Smooth muscle cell (in vitro differentiated cells): ENCODE measurements at regions not wholly inside any gene's neighbourhood (a gene's known extent, or its start where the extent isn't known, plus 50 kb on each side); places are given as distances from the start of the nearest gene placed in this dataset.
A peak's percentile ranks its signal among the peaks of the same experiment; 100 is the strongest.

Experiments used
- DNase-seq: peaks from one replicate; lab custom pipeline; 2025; ENCODE audit not compliant: unreplicated experiment; lab: John Stamatoyannopoulos, UW
- H2AFZ ChIP-seq: fragments of 200-600 bp; sonication (generic); 2 replicates; pipeline ENCODE4 v1.6.0; 2016; ENCODE audit warnings: antibody characterized with exemption, low read depth, mild to moderate bottlenecking
- H3F3A ChIP-seq: fragments of 200-600 bp; sonication (generic); 2 replicates; pipeline ENCODE4 v1.6.0; 2017; ENCODE audit warnings: antibody characterized with exemption, low read depth
- H3K27ac ChIP-seq: fragments of 200-600 bp; sonication (generic); 2 replicates; pipeline ENCODE4 v1.5.1; 2016; ENCODE audit warnings: low read depth, mild to moderate bottlenecking
- H3K27me3 ChIP-seq: fragments of 200-600 bp; sonication (generic); 2 replicates; pipeline ENCODE4 v1.6.1; 2016; ENCODE audit warnings: low read depth, mild to moderate bottlenecking
- H3K36me3 ChIP-seq: fragments of 200-600 bp; sonication (generic); 2 replicates; pipeline ENCODE4 v1.5.1; 2016; ENCODE audit warnings: low read depth
- H3K4me1 ChIP-seq: fragments of 200-600 bp; sonication (generic); 2 replicates; pipeline ENCODE4 v1.5.1; 2016; ENCODE audit warnings: low read depth
- H3K4me2 ChIP-seq: fragments of 200-600 bp; sonication (generic); 2 replicates; pipeline ENCODE4 v1.6.0; 2016; ENCODE audit warnings: mild to moderate bottlenecking
- H3K4me3 ChIP-seq: fragments of 200-600 bp; sonication (generic); 2 replicates; pipeline ENCODE4 v1.5.1; 2016; ENCODE audit warnings: mild to moderate bottlenecking
- H3K79me2 ChIP-seq: fragments of 200-600 bp; sonication (generic); 2 replicates; pipeline ENCODE4 v1.6.0; 2016; ENCODE audit warnings: low read depth, mild to moderate bottlenecking
- H3K9ac ChIP-seq: fragments of 200-600 bp; sonication (generic); 2 replicates; pipeline ENCODE4 v1.6.0; 2016; ENCODE audit warnings: low read depth
- H3K9me3 ChIP-seq: fragments of 200-600 bp; sonication (generic); replicated peaks from 2 replicates; pipeline ENCODE4 v1.5.1; 2016; ENCODE audit warnings: low read depth
- H4K20me1 ChIP-seq: fragments of 200-600 bp; sonication (generic); 2 replicates; pipeline ENCODE4 v1.6.0; 2016; ENCODE audit warnings: low read depth
- WGBS: methylation state at CpG from one replicate; pipeline ENCODE4 v1.1.7; 2016; ENCODE audit warnings: low lambda C conversion rate; 5-methylcytosine and 5-hydroxymethylcytosine counted together
- TF ChIP-seq, protein P1 (sequence below): fragments of 200-600 bp; sonication (generic); IDR thresholded peaks from 2 replicates; pipeline ENCODE4 v1.5.1; 2017; ENCODE audit warnings: borderline replicate concordance, mild to moderate bottlenecking, antibody characterized with exemption; ENCODE audit not compliant: insufficient read depth, poor library complexity, severe bottlenecking

DNA sequence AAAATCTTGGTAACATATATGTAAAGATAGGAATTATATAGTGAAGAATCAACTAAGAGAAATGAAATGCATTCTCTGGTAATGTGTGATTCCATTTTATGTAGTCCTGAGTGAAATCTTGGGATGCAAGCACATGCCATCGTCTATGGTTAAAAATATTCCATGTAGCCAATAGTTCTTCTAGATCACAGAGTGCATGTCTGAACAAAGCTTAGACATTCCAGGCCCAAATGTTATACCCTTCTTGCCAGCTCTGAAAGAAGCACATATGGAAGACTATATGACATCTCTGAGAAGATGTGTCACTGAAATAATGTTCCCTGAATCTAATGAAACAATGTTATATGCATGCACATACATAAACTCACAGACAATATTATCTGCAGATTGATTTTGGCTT lies 92.3 kb upstream of the TFPI start:
- Histone ChIP-seq H3K27ac (no peak overlapping the region), H3K9ac (no peak overlapping the region), H3K4me1 (no peaks in the 10 kb centered on the region), H3F3A (no peaks in the 10 kb centered on the region), H3K27me3 (no peaks in the 10 kb centered on the region), H3K4me3 (no peak overlapping the region), H4K20me1 (no peaks in the 10 kb centered on the region), H3K4me2 (no peak overlapping the region), H3K36me3 (no peaks in the 10 kb centered on the region), H3K9me3 (no peaks in the 10 kb centered on the region), H2AFZ (peak overlapping the region; percentile 70), H3K79me2 (no peaks in the 10 kb centered on the region)
- TF ChIP-seq, protein P1, sequence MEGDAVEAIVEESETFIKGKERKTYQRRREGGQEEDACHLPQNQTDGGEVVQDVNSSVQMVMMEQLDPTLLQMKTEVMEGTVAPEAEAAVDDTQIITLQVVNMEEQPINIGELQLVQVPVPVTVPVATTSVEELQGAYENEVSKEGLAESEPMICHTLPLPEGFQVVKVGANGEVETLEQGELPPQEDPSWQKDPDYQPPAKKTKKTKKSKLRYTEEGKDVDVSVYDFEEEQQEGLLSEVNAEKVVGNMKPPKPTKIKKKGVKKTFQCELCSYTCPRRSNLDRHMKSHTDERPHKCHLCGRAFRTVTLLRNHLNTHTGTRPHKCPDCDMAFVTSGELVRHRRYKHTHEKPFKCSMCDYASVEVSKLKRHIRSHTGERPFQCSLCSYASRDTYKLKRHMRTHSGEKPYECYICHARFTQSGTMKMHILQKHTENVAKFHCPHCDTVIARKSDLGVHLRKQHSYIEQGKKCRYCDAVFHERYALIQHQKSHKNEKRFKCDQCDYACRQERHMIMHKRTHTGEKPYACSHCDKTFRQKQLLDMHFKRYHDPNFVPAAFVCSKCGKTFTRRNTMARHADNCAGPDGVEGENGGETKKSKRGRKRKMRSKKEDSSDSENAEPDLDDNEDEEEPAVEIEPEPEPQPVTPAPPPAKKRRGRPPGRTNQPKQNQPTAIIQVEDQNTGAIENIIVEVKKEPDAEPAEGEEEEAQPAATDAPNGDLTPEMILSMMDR = no peak
- DNase-seq = no peak
- WGBS = 91% methylated on average over 1 of the region's 1 CpG

DNA sequence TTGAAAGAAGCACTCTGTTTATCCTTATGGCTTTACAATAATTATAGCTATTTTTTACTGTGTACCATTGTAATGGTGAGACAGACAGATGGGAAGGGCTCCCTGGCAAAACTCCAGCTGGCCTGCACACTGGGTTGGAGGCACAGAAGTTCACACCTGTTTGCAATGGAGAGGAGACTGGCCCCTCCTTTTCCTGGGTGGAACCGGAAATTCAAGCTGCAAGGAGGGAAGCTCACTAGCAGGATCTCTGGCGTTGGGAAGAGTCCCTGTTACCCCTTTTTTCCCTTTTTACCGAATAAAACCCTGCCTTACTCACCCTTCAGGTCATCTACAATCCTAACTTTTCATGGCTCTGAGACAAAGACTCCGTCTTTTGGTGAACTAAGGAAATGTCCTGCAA lies 100.3 kb upstream of the TFPI start:
- Histone ChIP-seq H3K9ac (no peak overlapping the region), H3K27me3 (no peaks in the 10 kb centered on the region), H3F3A (no peaks in the 10 kb centered on the region), H2AFZ (no peak overlapping the region), H3K9me3 (no peaks in the 10 kb centered on the region), H3K4me1 (no peaks in the 10 kb centered on the region), H3K79me2 (no peaks in the 10 kb centered on the region), H3K27ac (no peak overlapping the region), H3K4me2 (no peak overlapping the region), H4K20me1 (no peaks in the 10 kb centered on the region), H3K36me3 (no peaks in the 10 kb centered on the region), H3K4me3 (no peak overlapping the region)
- TF ChIP-seq, protein P1 = no peak
- 85% methylated on average over 4 of the region's 4 CpGs for WGBS
- no peak for DNase-seq

DNA sequence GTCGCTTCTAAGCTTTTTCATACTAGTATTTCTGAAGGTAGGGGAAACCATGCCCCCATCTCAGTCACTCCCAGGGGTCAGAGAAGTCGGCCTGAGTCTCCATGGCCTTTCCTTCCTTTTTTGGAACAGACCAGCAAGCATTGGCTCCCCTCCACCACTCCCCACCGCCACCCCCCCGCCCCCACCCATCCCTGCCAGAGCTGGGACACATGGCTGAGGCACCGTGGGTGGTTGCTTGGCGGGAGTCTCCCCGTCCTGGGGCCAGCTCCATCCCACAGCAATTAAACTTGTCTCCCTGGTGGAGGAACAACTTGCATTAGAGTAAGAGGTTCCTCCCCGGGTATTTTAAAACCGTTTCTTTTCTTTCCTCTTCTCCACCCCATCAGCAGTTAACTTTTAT lies 100.8 kb upstream of the TFPI start:
- Histone ChIP-seq H3K9me3 (no peaks in the 10 kb centered on the region), H3K79me2 (no peaks in the 10 kb centered on the region), H3K27me3 (no peaks in the 10 kb centered on the region), H3K4me1 (no peaks in the 10 kb centered on the region), H2AFZ (no peak overlapping the region), H3K27ac (no peak overlapping the region), H3F3A (no peaks in the 10 kb centered on the region), H4K20me1 (no peaks in the 10 kb centered on the region), H3K4me3 (no peak overlapping the region), H3K4me2 (no peak overlapping the region), H3K36me3 (no peaks in the 10 kb centered on the region), H3K9ac (no peak overlapping the region)
- DNase-seq = no peak
- TF ChIP-seq, protein P1 = no peak
- 74% methylated on average over 9 of the region's 9 CpGs for WGBS

DNA sequence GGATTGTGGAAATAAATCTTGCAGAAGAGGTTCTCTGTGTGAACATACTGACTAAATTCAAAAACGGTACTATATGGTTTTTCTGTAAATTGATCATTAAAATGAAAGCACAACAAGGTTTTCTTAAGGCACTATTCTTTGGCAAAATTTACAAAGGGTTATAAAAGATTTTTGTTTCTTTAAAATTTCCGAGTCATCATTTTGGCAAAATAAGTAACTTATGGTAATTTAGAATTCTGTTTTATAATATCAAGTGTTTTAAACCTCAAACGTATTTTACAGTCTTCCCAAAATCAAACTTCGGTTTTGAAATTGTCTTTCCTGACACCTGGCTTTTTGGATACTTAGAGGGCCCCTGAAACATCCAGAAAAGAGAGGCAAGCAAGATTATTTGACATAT lies 101.9 kb upstream of the TFPI start:
- Histone ChIP-seq H3K27me3 (no peaks in the 10 kb centered on the region), H2AFZ (no peak overlapping the region), H3K9ac (no peak overlapping the region), H3K4me2 (no peak overlapping the region), H3K79me2 (no peaks in the 10 kb centered on the region), H3K36me3 (no peaks in the 10 kb centered on the region), H3F3A (no peaks in the 10 kb centered on the region), H3K9me3 (no peaks in the 10 kb centered on the region), H3K27ac (no peak overlapping the region), H3K4me3 (no peak overlapping the region), H3K4me1 (no peaks in the 10 kb centered on the region), H4K20me1 (no peaks in the 10 kb centered on the region)
- TF ChIP-seq, protein P1 = no peak
- no peak for DNase-seq
- 91% methylated on average over 4 of the region's 4 CpGs for WGBS
